Neuronal stem cell (in vitro differentiated cells): ENCODE measurements at regions not wholly inside any gene's neighbourhood (a gene's known extent, or its start where the extent isn't known, plus 50 kb on each side); places are given as distances from the start of the nearest gene placed in this dataset.

Experiments used
- DNase-seq: peaks from one replicate; pipeline ENCODE4 v3.0.0-alpha.2; 2013; ENCODE audit warnings: low spot score
- H2AFZ ChIP-seq: one replicate; pipeline ENCODE4 v1.6.1; 2013; ENCODE audit warnings: mild to moderate bottlenecking, low read length, inconsistent platforms
- H2AK5ac ChIP-seq: 2 replicates; pipeline ENCODE4 v1.6.1; 2013; ENCODE audit warnings: low read depth, mild to moderate bottlenecking, inconsistent platforms, low read length, moderate library complexity, mixed read lengths
- H2BK120ac ChIP-seq: 2 replicates; pipeline ENCODE4 v1.6.1; 2013; ENCODE audit warnings: low read depth, mild to moderate bottlenecking, inconsistent platforms, low read length, moderate library complexity, mixed read lengths
- H2BK12ac ChIP-seq: one replicate; pipeline ENCODE4 v1.6.1; 2013; ENCODE audit warnings: low read length, inconsistent platforms
- H2BK15ac ChIP-seq: 2 replicates; pipeline ENCODE4 v1.6.1; 2013; ENCODE audit warnings: mild to moderate bottlenecking, low read length, inconsistent platforms, mixed read lengths
- H2BK5ac ChIP-seq: one replicate; pipeline ENCODE4 v1.6.1; 2013; ENCODE audit warnings: inconsistent platforms, mild to moderate bottlenecking, low read length, moderate library complexity
- H3K14ac ChIP-seq: one replicate; pipeline ENCODE4 v1.6.1; 2013; ENCODE audit warnings: low read length, inconsistent platforms
- H3K18ac ChIP-seq: 2 replicates; pipeline ENCODE4 v1.6.1; 2013; ENCODE audit warnings: low read length, inconsistent platforms
- H3K23ac ChIP-seq: 2 replicates; pipeline ENCODE4 v1.6.1; 2013; ENCODE audit warnings: low read depth, mild to moderate bottlenecking, mixed read lengths, low read length, inconsistent platforms; ENCODE audit not compliant: poor library complexity
- H3K27ac ChIP-seq: replicated peaks from 3 replicates; pipeline ENCODE4 v1.5.1; 2013; ENCODE audit warnings: low read length, inconsistent platforms
- H3K27me3 ChIP-seq, 3 experiments: 2 replicates each; pipeline ENCODE4 v1.6.1; 2013; ENCODE audit warnings: low read length in 3 of 3, mild to moderate bottlenecking in 2 of 3, inconsistent platforms in 1 of 3, low read depth in 1 of 3, mixed read lengths in 1 of 3, moderate library complexity in 1 of 3; ENCODE audit not compliant: control insufficient read depth in 3 of 3, insufficient read depth in 3 of 3
- H3K36me3 ChIP-seq, 2 donors: replicated peaks in 1 of 2; 2 replicates each; pipeline ENCODE4 v1.6.1; 2013; ENCODE audit warnings: low read length in 2 of 2; ENCODE audit not compliant: control insufficient read depth in 2 of 2, insufficient read depth in 2 of 2
- H3K4ac ChIP-seq: 2 replicates; pipeline ENCODE4 v1.6.1; 2013; ENCODE audit warnings: inconsistent platforms, mild to moderate bottlenecking, low read length, moderate library complexity
- H3K4me1 ChIP-seq, 2 donors: 1 replicate in 1 of 2; 2 replicates in 1 of 2; pipeline ENCODE4 v1.6.1; 2013; ENCODE audit warnings: low read length in 2 of 2, low read depth in 1 of 2; ENCODE audit not compliant: control insufficient read depth in 2 of 2, insufficient read depth in 1 of 2
- H3K4me2 ChIP-seq: one replicate; pipeline ENCODE4 v1.6.1; 2013; ENCODE audit warnings: mild to moderate bottlenecking, low read length, inconsistent platforms; ENCODE audit not compliant: insufficient read depth, poor library complexity, severe bottlenecking
- H3K4me3 ChIP-seq, 2 donors: 2 replicates each; pipeline ENCODE4 v1.5.1; 2013; ENCODE audit warnings: low read length in 2 of 2, mild to moderate bottlenecking in 2 of 2, inconsistent platforms in 1 of 2, moderate library complexity in 1 of 2
- H3K79me1 ChIP-seq: one replicate; pipeline ENCODE4 v1.6.1; 2013; ENCODE audit warnings: low read depth, mild to moderate bottlenecking, inconsistent platforms, low read length, moderate library complexity
- H3K9ac ChIP-seq: one replicate; pipeline ENCODE4 v1.6.1; 2013; ENCODE audit warnings: mild to moderate bottlenecking, low read depth, low read length, inconsistent platforms; ENCODE audit not compliant: poor library complexity
- H3K9me3 ChIP-seq, 2 donors: replicated peaks in 1 of 2; 2 replicates each; pipeline versions ENCODE3 to v1.6.1; 2013; ENCODE audit warnings: low read length in 2 of 2, mild to moderate bottlenecking in 2 of 2, inconsistent platforms in 1 of 2, low read depth in 1 of 2, mixed read lengths in 1 of 2, moderate library complexity in 1 of 2; ENCODE audit not compliant: control insufficient read depth in 2 of 2, insufficient read depth in 1 of 2
- H4K8ac ChIP-seq: one replicate; pipeline ENCODE4 v1.6.1; 2013; ENCODE audit warnings: low read depth, mild to moderate bottlenecking, inconsistent platforms, low read length, moderate library complexity
- H4K91ac ChIP-seq: one replicate; pipeline ENCODE4 v1.6.1; 2013; ENCODE audit warnings: low read length, low read depth, mild to moderate bottlenecking, inconsistent platforms; ENCODE audit not compliant: poor library complexity
- WGBS, 2 donors: extraction: QIAGEN DNeasy Blood & Tissue Kit; methylation state at CpG; one replicate each; pipeline ENCODE4 v1.1.7; 2013; ENCODE audit warnings: missing lambda C conversion rate in 2 of 2, mixed read lengths in 1 of 2; ENCODE audit not compliant: insufficient read length in 2 of 2, insufficient replicate concordance in 1 of 2; ENCODE audit errors: extremely low coverage in 2 of 2; 5-methylcytosine and 5-hydroxymethylcytosine counted together

DNA sequence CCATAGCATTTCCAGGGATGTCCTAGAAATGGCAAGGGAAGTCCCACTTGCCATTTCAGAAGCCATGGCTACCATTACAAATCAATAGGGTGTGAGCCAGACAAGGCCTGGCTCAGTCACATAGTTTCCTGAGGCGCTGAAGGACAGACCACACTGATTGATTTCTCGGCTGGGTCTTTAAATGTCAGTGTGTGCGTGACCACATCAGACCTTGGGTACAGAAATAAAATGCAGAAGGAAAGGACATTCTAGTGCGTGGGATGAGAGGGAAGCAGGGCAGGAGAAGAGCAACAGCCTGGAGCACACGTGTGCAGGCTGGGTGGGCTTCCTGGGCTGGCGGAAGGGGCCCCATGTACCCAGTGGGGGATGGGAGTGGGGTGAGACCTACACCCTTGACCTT, 58.7 kb upstream of the LYRM9 start:
- Histone ChIP-seq H3K79me1 (no peaks in the 10 kb centered on the region), H3K4me1 (peaks cover 5 to 11% of the 10 kb centered on the region in 2 donors), H4K8ac (no peak overlapping the region), H3K4me2 (no peak overlapping the region), H3K4ac (no peak overlapping the region), H2AK5ac (no peak overlapping the region), H3K4me3 (no peak overlapping the region), H2BK15ac (no peak overlapping the region), H3K23ac (no peak overlapping the region), H2BK120ac (no peak overlapping the region), H3K27ac (no peak overlapping the region), H3K9me3 (no peaks in the 10 kb centered on the region), H3K14ac (no peak overlapping the region), H3K36me3 (no peaks in the 10 kb centered on the region), H4K91ac (no peak overlapping the region), H2BK12ac (no peak overlapping the region), H3K27me3 (peaks cover 0 to 39% (median 0%) of the 10 kb centered on the region in 3 experiments), H3K9ac (no peak overlapping the region), H2AFZ (no peak overlapping the region), H3K18ac (no peak overlapping the region), H2BK5ac (no peak overlapping the region)
- WGBS, 2 donors = no CpG with 5 or more reads among the region's 6 CpGs
- no peak for DNase-seq

DNA sequence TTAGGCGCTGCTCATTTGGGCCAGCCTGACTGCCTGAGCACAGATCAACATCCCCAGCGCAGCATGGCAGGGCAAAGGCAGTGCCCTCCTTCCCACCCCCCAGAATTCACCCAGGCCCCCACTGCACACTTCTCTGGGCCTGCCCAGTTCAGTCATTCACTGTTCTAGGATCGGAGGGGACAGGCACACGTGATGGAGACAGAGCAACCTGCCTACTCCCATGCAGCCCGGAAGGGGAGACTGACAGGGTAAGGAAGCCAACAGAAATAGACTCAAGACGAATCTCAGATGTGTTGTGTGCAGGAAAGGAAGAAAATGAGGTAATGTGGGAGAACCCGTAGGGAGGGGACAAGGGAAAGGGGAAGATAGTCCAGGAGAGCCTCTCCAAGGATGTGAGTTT, 59.2 kb upstream of the LYRM9 start:
- H3K9me3 ChIP-seq = no peaks in the 10 kb centered on the region
- no peak overlapping the region for H3K18ac ChIP-seq
- no peaks in the 10 kb centered on the region for H3K36me3 ChIP-seq
- H2BK5ac ChIP-seq = peak overlapping the region; percentile 31
- no peak overlapping the region for H3K4me2 ChIP-seq
- H3K27me3 ChIP-seq = peaks cover 0 to 39% (median 0%) of the 10 kb centered on the region in 3 experiments
- no peak overlapping the region for H3K14ac ChIP-seq
- no peak overlapping the region for H3K27ac ChIP-seq
- H4K8ac ChIP-seq = no peak overlapping the region
- no peak overlapping the region for H2AK5ac ChIP-seq
- H3K4ac ChIP-seq = no peak overlapping the region
- no peaks in the 10 kb centered on the region for H3K79me1 ChIP-seq
- no peak overlapping the region for H2BK12ac ChIP-seq
- peak overlapping the region in 1 of 2 donors; percentile 31 for H3K4me3 ChIP-seq
- H3K9ac ChIP-seq = no peak overlapping the region
- no peak overlapping the region for H3K23ac ChIP-seq
- H3K4me1 ChIP-seq = peaks cover 7 to 15% of the 10 kb centered on the region in 2 donors
- H2AFZ ChIP-seq = no peak overlapping the region
- no peak overlapping the region for H2BK120ac ChIP-seq
- no peak overlapping the region for H4K91ac ChIP-seq
- no peak overlapping the region for H2BK15ac ChIP-seq
- DNase-seq = no peak
- WGBS, 2 donors = no CpG with 5 or more reads among the region's 7 CpGs

DNA sequence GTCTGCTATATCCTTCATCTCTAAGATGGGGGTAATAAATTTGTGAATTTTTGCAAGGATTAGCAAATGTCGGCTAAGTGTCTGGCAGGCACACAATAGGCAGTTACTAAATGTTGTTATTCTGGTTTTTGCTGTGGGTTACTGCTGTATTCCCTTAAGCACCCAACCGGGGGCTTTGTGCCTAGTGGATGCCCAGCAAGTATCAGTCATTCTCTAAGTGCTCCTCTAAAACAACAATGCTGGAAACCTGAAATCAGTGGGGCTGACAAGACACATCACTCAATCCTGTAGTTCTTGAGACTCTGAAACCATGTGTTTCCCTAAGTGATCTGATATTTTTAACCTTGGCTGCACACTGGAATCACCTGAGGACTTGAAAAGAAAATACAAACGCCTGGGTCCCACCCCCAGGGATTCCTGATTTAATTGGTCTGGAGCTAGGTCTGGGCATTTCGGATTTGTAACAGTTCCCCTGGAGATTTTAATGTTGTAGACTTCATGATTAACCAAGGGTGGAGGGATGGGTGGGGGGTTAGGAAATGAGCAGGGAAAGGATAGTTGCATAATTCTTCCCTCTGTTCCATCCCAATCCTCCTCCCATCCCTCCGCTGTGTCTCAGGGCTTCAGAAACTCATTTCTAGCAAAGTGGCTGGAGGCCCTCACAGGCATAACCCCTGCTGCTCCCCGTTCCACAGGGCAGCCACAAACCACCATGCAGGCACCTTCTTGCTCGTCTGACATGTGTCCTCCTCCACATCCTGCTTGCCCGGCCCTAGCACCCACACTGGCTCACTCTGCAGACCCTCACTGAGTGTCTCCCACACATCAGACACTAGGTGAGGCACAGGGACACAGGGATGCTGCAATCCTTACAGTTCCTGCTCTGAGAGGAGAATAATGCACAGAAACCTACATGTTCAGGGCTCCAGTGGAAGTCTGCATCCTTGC, 61.7 kb upstream of the LYRM9 start:
- Histone ChIP-seq H3K4me2 (no peak overlapping the region), H3K14ac (peak overlapping the region; percentile 76), H2AFZ (no peak overlapping the region), H3K27me3 (peaks cover 0 to 39% (median 0%) of the 10 kb centered on the region in 3 experiments), H2BK5ac (no peak overlapping the region), H2BK15ac (no peak overlapping the region), H4K91ac (no peak overlapping the region), H3K4me3 (no peak overlapping the region), H3K4ac (no peak overlapping the region), H3K18ac (peak overlapping the region; percentile 12), H3K23ac (peak overlapping the region; percentile 36), H2AK5ac (no peak overlapping the region), H2BK120ac (no peak overlapping the region), H3K9me3 (no peaks in the 10 kb centered on the region), H3K79me1 (no peaks in the 10 kb centered on the region), H3K9ac (peak overlapping the region; percentile 54), H3K36me3 (no peaks in the 10 kb centered on the region), H4K8ac (no peak overlapping the region), H2BK12ac (no peak overlapping the region), H3K4me1 (peaks cover 7 to 15% of the 10 kb centered on the region in 2 donors), H3K27ac (no peak overlapping the region)
- WGBS, 2 donors = no CpG with 5 or more reads among the region's 8 CpGs
- no peak for DNase-seq

DNA sequence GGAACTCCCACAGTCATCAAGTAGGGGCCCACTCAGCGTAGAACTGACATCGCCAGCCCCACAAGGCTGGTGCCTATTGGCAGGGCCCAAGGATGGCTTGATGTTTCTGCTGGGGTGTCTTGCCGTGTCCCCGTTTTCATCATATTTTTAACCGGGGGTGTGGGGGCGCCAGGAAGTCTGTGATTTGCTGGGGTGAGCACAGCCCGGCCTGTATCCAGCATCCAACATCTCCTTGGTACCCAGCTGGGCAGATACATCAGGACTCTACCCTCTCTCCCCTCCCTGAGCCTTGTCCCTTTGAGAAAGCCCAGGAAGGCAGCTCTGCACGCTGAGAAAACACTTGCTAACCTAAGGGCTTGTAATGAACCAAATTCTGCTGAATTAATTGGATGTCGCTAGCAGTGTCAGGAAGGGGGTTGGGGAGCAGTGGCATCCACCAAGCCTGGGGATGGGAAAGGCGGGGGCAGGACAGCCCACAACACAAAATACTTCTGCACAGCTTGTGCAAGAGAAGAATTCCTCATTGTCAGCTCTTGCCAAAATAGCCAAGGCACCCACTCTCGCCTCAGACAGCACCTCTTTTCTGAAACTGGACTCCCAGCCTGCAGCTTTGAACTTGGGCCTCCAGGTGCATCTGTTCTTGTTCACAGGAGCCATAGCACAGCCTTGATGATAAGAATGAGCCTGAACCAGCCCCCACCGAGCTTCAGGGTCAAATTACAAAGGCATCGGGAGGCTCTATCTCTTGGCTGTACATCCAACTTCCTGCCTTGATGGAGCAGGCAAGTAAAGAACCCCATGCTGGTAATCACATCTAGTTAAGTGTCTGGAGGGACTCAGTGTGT, 63.7 kb upstream of the LYRM9 start:
- no peak overlapping the region for H3K4ac ChIP-seq
- H2AFZ ChIP-seq = peak overlapping the region; percentile 52
- no peak overlapping the region for H3K23ac ChIP-seq
- H3K27ac ChIP-seq = no peak overlapping the region
- no peaks in the 10 kb centered on the region for H3K79me1 ChIP-seq
- H2BK120ac ChIP-seq = no peak overlapping the region
- H3K14ac ChIP-seq = no peak overlapping the region
- no peak overlapping the region for H3K4me3 ChIP-seq
- H3K4me1 ChIP-seq = peaks cover 7 to 15% of the 10 kb centered on the region in 2 donors
- peaks cover 0 to 37% (median 0%) of the 10 kb centered on the region in 3 experiments for H3K27me3 ChIP-seq
- no peaks in the 10 kb centered on the region for H3K9me3 ChIP-seq
- no peak overlapping the region for H2BK12ac ChIP-seq
- H2AK5ac ChIP-seq = no peak overlapping the region
- DNase-seq = no peak
- no peak overlapping the region for H4K91ac ChIP-seq
- no peak overlapping the region for H3K4me2 ChIP-seq
- no peaks in the 10 kb centered on the region for H3K36me3 ChIP-seq
- H3K18ac ChIP-seq = no peak overlapping the region
- no peak overlapping the region for H4K8ac ChIP-seq
- H2BK15ac ChIP-seq = no peak overlapping the region
- H3K9ac ChIP-seq = no peak overlapping the region
- no CpG with 5 or more reads among the region's 13 CpGs for WGBS, 2 donors
- no peak overlapping the region for H2BK5ac ChIP-seq
